H9 (cell line): ENCODE measurements at regions not wholly inside any gene's neighbourhood (a gene's known extent, or its start where the extent isn't known, plus 50 kb on each side); places are given as distances from the start of the nearest gene placed in this dataset.

Experiments used
- DNase-seq: peaks from one replicate; pipeline ENCODE4 v3.0.0-alpha.2; 2017
- H2AFZ ChIP-seq: one replicate; pipeline ENCODE4 v1.6.1; 2013; ENCODE audit warnings: mild to moderate bottlenecking, low read length, control low read depth, moderate library complexity
- H2AK5ac ChIP-seq: 2 replicates; pipeline ENCODE4 v1.6.1; 2013; ENCODE audit warnings: low read length, control low read depth, mixed read lengths; ENCODE audit not compliant: insufficient read length
- H2BK120ac ChIP-seq: one replicate; pipeline ENCODE4 v1.6.1; 2013; ENCODE audit warnings: low read depth, mild to moderate bottlenecking, low read length, control low read depth, inconsistent platforms; ENCODE audit not compliant: poor library complexity, severe bottlenecking
- H2BK12ac ChIP-seq: 2 replicates; pipeline ENCODE4 v1.6.1; 2013; ENCODE audit warnings: low read length, control low read depth, mixed read lengths, low read depth; ENCODE audit not compliant: insufficient read length
- H2BK15ac ChIP-seq: 2 replicates; pipeline ENCODE4 v1.6.1; 2013; ENCODE audit warnings: low read depth, low read length, control low read depth
- H2BK20ac ChIP-seq: one replicate; pipeline ENCODE4 v1.6.1; 2013; ENCODE audit warnings: low read depth, mild to moderate bottlenecking, low read length, control low read depth, inconsistent platforms; ENCODE audit not compliant: poor library complexity, severe bottlenecking
- H2BK5ac ChIP-seq: 2 replicates; pipeline ENCODE4 v1.6.1; 2013; ENCODE audit warnings: low read length, control low read depth, mixed read lengths; ENCODE audit not compliant: insufficient read length
- H3K14ac ChIP-seq: 2 replicates; pipeline ENCODE4 v1.6.1; 2013; ENCODE audit warnings: low read length, control low read depth; ENCODE audit not compliant: insufficient read depth
- H3K18ac ChIP-seq: 2 replicates; pipeline ENCODE4 v1.6.1; 2013; ENCODE audit warnings: low read depth, mild to moderate bottlenecking, mixed read lengths, low read length, control low read depth; ENCODE audit not compliant: insufficient read length
- H3K23ac ChIP-seq: 2 replicates; pipeline ENCODE4 v1.6.1; 2013; ENCODE audit warnings: low read length, control low read depth, mixed read lengths, low read depth; ENCODE audit not compliant: insufficient read length
- H3K23me2 ChIP-seq: 2 replicates; pipeline ENCODE4 v1.6.1; 2013; ENCODE audit warnings: low read depth, mild to moderate bottlenecking, mixed read lengths, low read length, control low read depth; ENCODE audit not compliant: insufficient read length, poor library complexity, severe bottlenecking
- H3K27ac ChIP-seq: 2 replicates; pipeline ENCODE4 v1.5.1; 2013; ENCODE audit warnings: low read length, control low read depth, mixed read lengths, low read depth; ENCODE audit not compliant: insufficient read length
- H3K27me3 ChIP-seq: 2 replicates; pipeline ENCODE4 v1.6.1; 2013; ENCODE audit warnings: low read length, control low read depth, inconsistent platforms; ENCODE audit not compliant: insufficient read depth
- H3K4ac ChIP-seq: 2 replicates; pipeline ENCODE4 v1.6.1; 2013; ENCODE audit warnings: low read depth, mild to moderate bottlenecking, control low read depth, inconsistent platforms, low read length, moderate library complexity
- H3K4me1 ChIP-seq: 2 replicates; pipeline ENCODE4 v1.6.1; 2013; ENCODE audit warnings: low read length, control low read depth, inconsistent platforms; ENCODE audit not compliant: insufficient read depth
- H3K4me2 ChIP-seq: 2 replicates; pipeline ENCODE4 v1.6.1; 2013; ENCODE audit warnings: low read length, control low read depth, mixed read lengths; ENCODE audit not compliant: insufficient read length, insufficient read depth
- H3K56ac ChIP-seq: 2 replicates; pipeline ENCODE4 v1.6.1; 2013; ENCODE audit warnings: low read depth, mild to moderate bottlenecking, mixed read lengths, low read length, control low read depth; ENCODE audit not compliant: insufficient read length
- H3K79me1 ChIP-seq: 2 replicates; pipeline ENCODE4 v1.6.1; 2013; ENCODE audit warnings: low read depth, mild to moderate bottlenecking, moderate library complexity, low read length, control low read depth, inconsistent platforms; ENCODE audit not compliant: insufficient read depth, poor library complexity, severe bottlenecking
- H3K79me2 ChIP-seq: 2 replicates; pipeline ENCODE4 v1.6.1; 2013; ENCODE audit warnings: low read length, control low read depth, inconsistent platforms; ENCODE audit not compliant: insufficient read depth
- H3K9ac ChIP-seq: 2 replicates; pipeline ENCODE4 v1.6.1; 2013; ENCODE audit warnings: low read length, control low read depth, mixed read lengths; ENCODE audit not compliant: insufficient read length; ENCODE audit errors: extremely low read depth
- H3K9me3 ChIP-seq: one replicate; pipeline ENCODE4 v1.6.1; 2013; ENCODE audit warnings: low read depth, low read length, inconsistent platforms; ENCODE audit not compliant: control insufficient read depth
- H3T11ph ChIP-seq: one replicate; pipeline ENCODE4 v1.6.1; 2013; ENCODE audit warnings: mild to moderate bottlenecking, low read length, control low read depth, inconsistent platforms
- H4K20me1 ChIP-seq: one replicate; pipeline ENCODE4 v1.6.1; 2013; ENCODE audit not compliant: control insufficient read depth, insufficient read length, insufficient read depth
- H4K5ac ChIP-seq: 2 replicates; pipeline ENCODE4 v1.6.1; 2013; ENCODE audit warnings: low read depth, mild to moderate bottlenecking, mixed read lengths, low read length, control low read depth; ENCODE audit not compliant: insufficient read length
- H4K8ac ChIP-seq: replicated peaks from 2 replicates; pipeline ENCODE4 v1.6.1; 2013; ENCODE audit warnings: low read length, control low read depth, mixed read lengths, low read depth; ENCODE audit not compliant: insufficient read length
- H4K91ac ChIP-seq: 2 replicates; pipeline ENCODE4 v1.6.1; 2013; ENCODE audit warnings: low read depth, mild to moderate bottlenecking, moderate library complexity, mixed read lengths, low read length, control low read depth; ENCODE audit not compliant: insufficient read length
- H3K27ac Mint-ChIP-seq, 3 experiments: 2 replicates in 2 of 3; 3 replicates in 1 of 3; pipeline ENCODE4 v1.8.0; 2020 to 2021; ENCODE audit warnings: mixed read lengths in 3 of 3, mild to moderate bottlenecking in 1 of 3, moderate library complexity in 1 of 3
- H3K27me3 Mint-ChIP-seq: 2 replicates; pipeline ENCODE4 v1.8.0; 2021; ENCODE audit warnings: low read depth, mild to moderate bottlenecking, moderate library complexity, mixed read lengths
- H3K36me3 Mint-ChIP-seq, 3 experiments: 2 replicates in 2 of 3; 3 replicates in 1 of 3; pipeline ENCODE4 v1.8.0; 2020 to 2021; ENCODE audit warnings: low read depth in 3 of 3, mixed read lengths in 3 of 3; ENCODE audit not compliant: insufficient read depth in 1 of 3
- H3K4me1 Mint-ChIP-seq, 2 experiments: 2 replicates each; pipeline ENCODE4 v1.8.0; 2020; ENCODE audit warnings: mixed read lengths in 2 of 2
- H3K4me3 Mint-ChIP-seq, 2 experiments: 2 replicates in 1 of 2; 3 replicates in 1 of 2; pipeline ENCODE4 v1.8.0; 2020 to 2021; ENCODE audit warnings: mild to moderate bottlenecking in 2 of 2, mixed read lengths in 2 of 2, moderate library complexity in 1 of 2
- H3K9me3 Mint-ChIP-seq, 2 experiments: 2 replicates in 1 of 2; 3 replicates in 1 of 2; pipeline ENCODE4 v1.8.0; 2020; ENCODE audit warnings: mild to moderate bottlenecking in 2 of 2, mixed read lengths in 2 of 2, moderate library complexity in 1 of 2
- WGBS: extraction: QIAGEN DNeasy Blood & Tissue Kit; methylation state at CpG from one replicate; pipeline ENCODE4 v1.1.7; 2013; ENCODE audit warnings: missing lambda C conversion rate, low lambda C conversion rate, mixed read lengths; ENCODE audit not compliant: insufficient read length; ENCODE audit errors: extremely low coverage; 5-methylcytosine and 5-hydroxymethylcytosine counted together
- TF ChIP-seq, protein P1 (sequence below): fragments of 200-600 bp; sonication (generic); conservative IDR thresholded peaks from 3 replicates; pipeline ENCODE4 v1.8.0; 2021; ENCODE audit warnings: antibody characterized with exemption, mild to moderate bottlenecking

- no peak overlapping the region for H2AK5ac ChIP-seq
Measured at GRCh38 chr6:151674578-151674977, 132.9 kb upstream of the ESR1 start.

More at GRCh38 chr6:151674578-151674977, 132.9 kb upstream of the ESR1 start:
- WGBS: no CpG with 5 or more reads among the region's 3 CpGs
- Histone ChIP-seq H2BK5ac (no peak overlapping the region), H2BK12ac (no peak overlapping the region), H3T11ph (no peak overlapping the region), H2BK20ac (no peak overlapping the region), H3K27ac (no peak overlapping the region), H3K56ac (no peak overlapping the region), H3K27me3 (no peaks in the 10 kb centered on the region), H3K4me2 (no peak overlapping the region), H4K91ac (no peak overlapping the region), H3K79me1 (no peaks in the 10 kb centered on the region), H3K4me1 (no peaks in the 10 kb centered on the region), H3K23ac (no peak overlapping the region), H2BK120ac (no peak overlapping the region), H3K18ac (no peak overlapping the region), H4K8ac (no peak overlapping the region), H3K79me2 (no peaks in the 10 kb centered on the region), H4K5ac (no peak overlapping the region), H3K9ac (no peak overlapping the region), H2BK15ac (no peak overlapping the region), H3K23me2 (no peaks in the 10 kb centered on the region), H3K9me3 (no peaks in the 10 kb centered on the region), H3K4ac (no peak overlapping the region), H4K20me1 (no peaks in the 10 kb centered on the region), H3K14ac (no peak overlapping the region), H2AFZ (no peak overlapping the region)
- H3K27ac Mint-ChIP-seq: no peak overlapping the region
- TF ChIP-seq, protein P1, sequence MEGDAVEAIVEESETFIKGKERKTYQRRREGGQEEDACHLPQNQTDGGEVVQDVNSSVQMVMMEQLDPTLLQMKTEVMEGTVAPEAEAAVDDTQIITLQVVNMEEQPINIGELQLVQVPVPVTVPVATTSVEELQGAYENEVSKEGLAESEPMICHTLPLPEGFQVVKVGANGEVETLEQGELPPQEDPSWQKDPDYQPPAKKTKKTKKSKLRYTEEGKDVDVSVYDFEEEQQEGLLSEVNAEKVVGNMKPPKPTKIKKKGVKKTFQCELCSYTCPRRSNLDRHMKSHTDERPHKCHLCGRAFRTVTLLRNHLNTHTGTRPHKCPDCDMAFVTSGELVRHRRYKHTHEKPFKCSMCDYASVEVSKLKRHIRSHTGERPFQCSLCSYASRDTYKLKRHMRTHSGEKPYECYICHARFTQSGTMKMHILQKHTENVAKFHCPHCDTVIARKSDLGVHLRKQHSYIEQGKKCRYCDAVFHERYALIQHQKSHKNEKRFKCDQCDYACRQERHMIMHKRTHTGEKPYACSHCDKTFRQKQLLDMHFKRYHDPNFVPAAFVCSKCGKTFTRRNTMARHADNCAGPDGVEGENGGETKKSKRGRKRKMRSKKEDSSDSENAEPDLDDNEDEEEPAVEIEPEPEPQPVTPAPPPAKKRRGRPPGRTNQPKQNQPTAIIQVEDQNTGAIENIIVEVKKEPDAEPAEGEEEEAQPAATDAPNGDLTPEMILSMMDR: no peak
- peaks cover 0 to 4% (median 2%) of the 10 kb centered on the region in 3 experiments; a peak in 4 of 7 replicates for H3K36me3 Mint-ChIP-seq
- H3K9me3 Mint-ChIP-seq: peaks cover 3 to 6% of the 10 kb centered on the region in 2 experiments; a peak in 4 of 5 replicates
- H3K27me3 Mint-ChIP-seq: no peaks in the 10 kb centered on the region; the same call in 1 of the 2 replicates
- H3K4me3 Mint-ChIP-seq: no peak overlapping the region
- no peak for DNase-seq
- H3K4me1 Mint-ChIP-seq: peaks cover 0 to 2% of the 10 kb centered on the region in 2 experiments; a peak in 2 of 4 replicates
